ENCODE measurements at regions not wholly inside any gene's neighbourhood (a gene's known extent, or its start where the extent isn't known, plus 50 kb on each side); places are given as distances from the start of the nearest gene placed in this dataset.

GRCh38 chr7:17176371-17177032 is 122.0 kb upstream of the AHR start:
- DNase-seq (ENCODE audit: low spot score) = no peak

- DNase-seq (ENCODE audit: low spot score) = no peak
These were observed 119.9 kb upstream of the AHR start for GRCh38 chr7:17178545-17178944.

- DNase-seq (ENCODE audit: low spot score) = no peak
These were observed 117.0 kb upstream of the AHR start for GRCh38 chr7:17181482-17181881.

- no peak for DNase-seq (ENCODE audit: low spot score)
These were observed 114.7 kb upstream of the AHR start for GRCh38 chr7:17183630-17184328.

GRCh38 chr7:17184805-17185689 is 113.4 kb upstream of the AHR start:
- DNase-seq (ENCODE audit: low spot score) = no peak

- DNase-seq (ENCODE audit: low spot score) = peak; percentile 32
These were observed 112.8 kb upstream of the AHR start for GRCh38 chr7:17185690-17186070.

- no peak for DNase-seq (ENCODE audit: low spot score)
These were observed 111.5 kb upstream of the AHR start for GRCh38 chr7:17186745-17187530.

- DNase-seq (ENCODE audit: low spot score) = no peak
These were observed 103.8 kb upstream of the AHR start for GRCh38 chr7:17194656-17195055.

- no peak for DNase-seq (ENCODE audit: low spot score)
These were observed 102.9 kb upstream of the AHR start for GRCh38 chr7:17195576-17195975.

GRCh38 chr7:17205910-17206309 is 92.5 kb upstream of the AHR start:
- no peak for DNase-seq (ENCODE audit: low spot score)

GRCh38 chr7:17206349-17206905 is 92.0 kb upstream of the AHR start:
- DNase-seq (ENCODE audit: low spot score) = no peak

- no peak for DNase-seq (ENCODE audit: low spot score)
These were observed 91.2 kb upstream of the AHR start for GRCh38 chr7:17207220-17207619.

- DNase-seq (ENCODE audit: low spot score) = no peak
These were observed 89.4 kb upstream of the AHR start for GRCh38 chr7:17209101-17209500.

- no peak for DNase-seq (ENCODE audit: low spot score)
These were observed 87.1 kb upstream of the AHR start for GRCh38 chr7:17211307-17211836.

- no peak for DNase-seq (ENCODE audit: low spot score)
These were observed 86.3 kb upstream of the AHR start for GRCh38 chr7:17212188-17212587.

GRCh38 chr7:17227766-17228490 is 70.5 kb upstream of the AHR start:
- DNase-seq (ENCODE audit: low spot score) = no peak

- no peak for DNase-seq (ENCODE audit: low spot score)
These were observed 69.2 kb upstream of the AHR start for GRCh38 chr7:17229228-17229627.

- DNase-seq (ENCODE audit: low spot score) = no peak
These were observed 68.2 kb upstream of the AHR start for GRCh38 chr7:17230099-17230807.

- DNase-seq (ENCODE audit: low spot score) = no peak
These were observed 64.8 kb upstream of the AHR start for GRCh38 chr7:17233603-17234002.

GRCh38 chr7:17234030-17234397 is 64.4 kb upstream of the AHR start:
- DNase-seq (ENCODE audit: low spot score) = peak; percentile 75
